ENCODE measurements at regions not wholly inside any gene's neighbourhood (a gene's known extent, or its start where the extent isn't known, plus 50 kb on each side); places are given as distances from the start of the nearest gene placed in this dataset.

GRCh38 chr20:39592371-39592770 lies 630.2 kb downstream of the DHX35 start:
- Histone ChIP-seq H3K27ac (replicated peaks) (no peak overlapping the region), H3K4me3 (replicated peaks; ENCODE audit: insufficient read depth, low read length) (no peak overlapping the region), H3K27me3 (ENCODE audit: insufficient read depth, poor library complexity, severe bottlenecking) (no peaks in the 10 kb centered on the region)
- no peak for DNase-seq (ENCODE audit: low read depth in 1 of 2, low spot score in 1 of 2)
- no peak for TF ChIP-seq POLR2AphosphoS5 (IDR thresholded peaks at IDR 0.05; ENCODE audit: low read depth)
- TF ChIP-seq GABPA (IDR thresholded peaks at IDR 0.05; ENCODE audit: low read depth): no peak
- no peak for TF ChIP-seq CTCF (IDR thresholded peaks at IDR 0.05; ENCODE audit: insufficient read depth, low read length)
- no peak for TF ChIP-seq REST (IDR thresholded peaks at IDR 0.05; ENCODE audit: insufficient replicate concordance, low read depth)
- TF ChIP-seq SPI1 (IDR thresholded peaks at IDR 0.05; ENCODE audit: borderline replicate concordance, low read depth): no peak

- H3K4me3 ChIP-seq (replicated peaks; ENCODE audit: insufficient read depth, low read length): no peak overlapping the region
- DNase-seq (ENCODE audit: low read depth in 1 of 2, low spot score in 1 of 2): no peak
- no peaks in the 10 kb centered on the region for H3K27me3 ChIP-seq (ENCODE audit: insufficient read depth, poor library complexity, severe bottlenecking)
- H3K27ac ChIP-seq (replicated peaks): no peak overlapping the region
- TF ChIP-seq CTCF (IDR thresholded peaks at IDR 0.05; ENCODE audit: insufficient read depth, low read length) (no peak), SPI1 (IDR thresholded peaks at IDR 0.05; ENCODE audit: borderline replicate concordance, low read depth) (no peak), GABPA (IDR thresholded peaks at IDR 0.05; ENCODE audit: low read depth) (no peak), POLR2AphosphoS5 (IDR thresholded peaks at IDR 0.05; ENCODE audit: low read depth) (no peak), REST (IDR thresholded peaks at IDR 0.05; ENCODE audit: insufficient replicate concordance, low read depth) (no peak)
These were observed 626.1 kb downstream of the DHX35 start for GRCh38 chr20:39588148-39588757.

- TF ChIP-seq POLR2AphosphoS5 (IDR thresholded peaks at IDR 0.05; ENCODE audit: low read depth) (no peak), GABPA (IDR thresholded peaks at IDR 0.05; ENCODE audit: low read depth) (no peak), REST (IDR thresholded peaks at IDR 0.05; ENCODE audit: insufficient replicate concordance, low read depth) (no peak), SPI1 (IDR thresholded peaks at IDR 0.05; ENCODE audit: borderline replicate concordance, low read depth) (no peak), CTCF (IDR thresholded peaks at IDR 0.05; ENCODE audit: insufficient read depth, low read length) (no peak)
- no peak for DNase-seq (ENCODE audit: low read depth in 1 of 2, low spot score in 1 of 2)
- no peak overlapping the region for H3K4me3 ChIP-seq (replicated peaks; ENCODE audit: insufficient read depth, low read length)
- no peak overlapping the region for H3K27ac ChIP-seq (replicated peaks)
- no peaks in the 10 kb centered on the region for H3K27me3 ChIP-seq (ENCODE audit: insufficient read depth, poor library complexity, severe bottlenecking)
These were observed 618.9 kb downstream of the DHX35 start for GRCh38 chr20:39581034-39581433.
